ENCODE measurements at regions not wholly inside any gene's neighbourhood (a gene's known extent, or its start where the extent isn't known, plus 50 kb on each side); places are given as distances from the start of the nearest gene placed in this dataset.

DNA sequence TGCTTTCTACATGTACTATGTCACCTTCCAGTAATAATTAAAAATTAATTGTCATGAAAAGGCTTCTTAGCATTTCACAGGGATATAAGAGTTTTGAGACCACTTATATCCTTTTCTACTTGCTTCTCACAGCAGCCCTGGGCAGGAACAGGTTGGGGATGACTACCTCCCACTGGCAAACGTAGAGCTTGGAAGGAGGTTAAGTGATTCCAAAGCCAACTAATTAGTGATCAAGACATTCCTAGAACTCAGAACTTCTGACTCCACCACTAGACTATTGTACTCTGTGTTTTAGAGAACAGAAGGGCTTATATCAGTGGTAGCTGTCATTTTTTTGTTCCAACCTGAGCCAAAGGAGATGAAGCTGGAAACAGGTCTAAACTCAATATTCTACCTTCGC is 364.5 kb upstream of the BOD1L1 start (continued):
- TF ChIP-seq, protein P1, sequence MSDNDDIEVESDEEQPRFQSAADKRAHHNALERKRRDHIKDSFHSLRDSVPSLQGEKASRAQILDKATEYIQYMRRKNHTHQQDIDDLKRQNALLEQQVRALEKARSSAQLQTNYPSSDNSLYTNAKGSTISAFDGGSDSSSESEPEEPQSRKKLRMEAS (IDR thresholded peaks at IDR 0.05), result no peak
- TF ChIP-seq GABPA (IDR thresholded peaks at IDR 0.05; ENCODE audit: borderline replicate concordance, insufficient read depth, low read length), result no peak
- no peak for TF ChIP-seq MAFK (IDR thresholded peaks at IDR 0.05; ENCODE audit: low read depth, low read length)

All from H1 (cell line).